HCT116 (cell line): ENCODE measurements at regions not wholly inside any gene's neighbourhood (a gene's known extent, or its start where the extent isn't known, plus 50 kb on each side); places are given as distances from the start of the nearest gene placed in this dataset.

Experiments used
- ATAC-seq: fragments of 200-7000 bp; cut with Tn5 transposase; 2 replicates; pipeline ENCODE4 v1.9.1; 2020; ENCODE audit warnings: mild to moderate bottlenecking, moderate library complexity
- BruUV-seq: library from RNA; stranded (reverse); fragments of 400-500 nt; replicated peaks from 2 replicates; lab custom pipeline; 2021; lab: Mats Ljungman, UMichigan
- CTCF ChIA-PET: fragments of 300-600 bp; sonication (Branson Sonifier 250); formaldehyde crosslinking; loops from one replicate; lab custom pipeline; 2021; ENCODE audit warnings: antibody characterized with exemption; lab: Charles Lee
- POLR2A ChIA-PET: fragments of 300-600, 350-600 bp; sonication (Branson Sonifier 250); formaldehyde crosslinking; loops from one replicate; lab custom pipeline; 2021; ENCODE audit warnings: antibody characterized with exemption; lab: Charles Lee
- RAD21 ChIA-PET, 2 experiments: fragments of 300-600 bp; sonication (Branson Sonifier 250); formaldehyde crosslinking; loops; one replicate each; lab custom pipeline; 2023; ENCODE audit warnings: low total read pairs in 2 of 2; ENCODE audit not compliant: uncharacterized antibody in 2 of 2, unreplicated experiment in 2 of 2, low non-redundant PET in 1 of 2; lab: Charles Lee
- DNase-seq: peaks from one replicate; pipeline ENCODE4 v3.0.0-alpha.2; 2010; ENCODE audit warnings: low read depth, low spot score
- H2AFZ ChIP-seq: fragments of 200-600 bp; shearing (Covaris generic), sonication (generic); 2 replicates; pipeline ENCODE4 v1.6.1; 2017; ENCODE audit warnings: low read depth, mixed run types, mixed read lengths, antibody characterized with exemption, low read length; ENCODE audit not compliant: poor library complexity, severe bottlenecking
- H3K27ac ChIP-seq: 2 replicates; pipeline ENCODE4 v1.5.1; 2012; ENCODE audit warnings: low read depth, low read length
- H3K27me3 ChIP-seq: fragments of 200-600 bp; sonication (generic); 2 replicates; pipeline ENCODE4 v1.6.1; 2016; ENCODE audit warnings: mixed run types, low read length, mixed read lengths; ENCODE audit not compliant: insufficient read depth
- H3K36me3 ChIP-seq, 2 experiments: fragments of 200-500 bp in 1 of 2; fragments of 200-600 bp in 1 of 2; sonication (Bioruptor generic) in 1 of 2; sonication (generic) in 1 of 2; 2 replicates each; pipeline versions ENCODE4 v1.5.1 to v1.6.1; 2014 to 2016; ENCODE audit warnings: low read length in 2 of 2, inconsistent platforms in 1 of 2, mixed read lengths in 1 of 2, mixed run types in 1 of 2; ENCODE audit not compliant: insufficient read depth in 2 of 2, control insufficient read depth in 1 of 2
- H3K4me1 ChIP-seq, 2 experiments: fragments of 200-600 bp in 1 of 2; sonication (generic) in 1 of 2; 2 replicates each; pipeline versions ENCODE4 v1.5.1 to v1.6.1; 2012 to 2017; ENCODE audit warnings: low read length in 2 of 2, inconsistent platforms in 1 of 2, mild to moderate bottlenecking in 1 of 2, mixed read lengths in 1 of 2, mixed run types in 1 of 2, moderate library complexity in 1 of 2; ENCODE audit not compliant: insufficient read depth in 2 of 2, control insufficient read depth in 1 of 2
- H3K4me2 ChIP-seq: fragments of 200-600 bp; sonication (generic); 2 replicates; pipeline ENCODE4 v1.6.1; 2017; ENCODE audit warnings: mixed run types, low read length, mixed read lengths
- H3K4me3 ChIP-seq, 2 experiments: fragments of 200-600 bp in 1 of 2; sonication (generic) in 1 of 2; replicated peaks in 1 of 2; 2 replicates each; pipeline ENCODE4 v1.5.1; 2011 to 2016; ENCODE audit warnings: low read length in 2 of 2, control low read depth in 1 of 2, low read depth in 1 of 2, mild to moderate bottlenecking in 1 of 2, mixed read lengths in 1 of 2, mixed run types in 1 of 2
- H3K79me2 ChIP-seq: fragments of 200-600 bp; sonication (generic); 2 replicates; pipeline ENCODE4 v1.6.1; 2017; ENCODE audit warnings: mild to moderate bottlenecking, mixed run types, low read length, moderate library complexity, mixed read lengths; ENCODE audit not compliant: insufficient read depth
- H3K9ac ChIP-seq: fragments of 200-600 bp; sonication (generic); 2 replicates; pipeline ENCODE4 v1.6.1; 2016; ENCODE audit warnings: low read length, mixed read lengths
- H3K9me2 ChIP-seq: fragments of 200-600 bp; sonication (generic), shearing (Covaris generic); 2 replicates; pipeline ENCODE4 v1.6.1; 2017; ENCODE audit warnings: mixed run types, mild to moderate bottlenecking, moderate library complexity; ENCODE audit not compliant: insufficient read depth
- H3K9me3 ChIP-seq, 2 experiments: fragments of 200-500 bp in 1 of 2; fragments of 200-600 bp in 1 of 2; sonication (Bioruptor generic) in 1 of 2; sonication (generic) in 1 of 2; 2 replicates each; pipeline ENCODE4 v1.6.1; 2014 to 2017; ENCODE audit warnings: low read length in 2 of 2, mixed read lengths in 2 of 2, inconsistent platforms in 1 of 2, low read depth in 1 of 2, mild to moderate bottlenecking in 1 of 2, mixed run types in 1 of 2, moderate library complexity in 1 of 2; ENCODE audit not compliant: control insufficient read depth in 1 of 2, insufficient read depth in 1 of 2
- H4K20me1 ChIP-seq: fragments of 200-600 bp; sonication (generic), shearing (Covaris generic); 2 replicates; pipeline ENCODE4 v1.6.1; 2017; ENCODE audit warnings: mixed run types, mild to moderate bottlenecking, moderate library complexity; ENCODE audit not compliant: insufficient read depth
- CEBPB ChIP-seq: IDR thresholded peaks from 2 replicates; pipeline ENCODE4 v1.6.1; 2012; ENCODE audit warnings: low read depth
- EZH2 ChIP-seq: fragments of 200-600 bp; sonication (generic); IDR thresholded peaks from 2 replicates; pipeline ENCODE4 v1.6.1; 2017; ENCODE audit warnings: antibody characterized with exemption, mixed run types
- EZH2phosphoT487 ChIP-seq: fragments of 200-600 bp; IDR thresholded peaks from 2 replicates; pipeline ENCODE4 v1.6.1; 2018; ENCODE audit warnings: antibody characterized with exemption, borderline replicate concordance
- JUND ChIP-seq: IDR thresholded peaks from 2 replicates; pipeline ENCODE4 v1.6.1; 2012
- POLR2A ChIP-seq: IDR thresholded peaks from 2 replicates; pipeline ENCODE4 v1.7.0; 2011; ENCODE audit warnings: borderline replicate concordance; ENCODE audit not compliant: insufficient read depth, insufficient read length; ENCODE audit errors: extremely low read depth
- RAD21 ChIP-seq: IDR thresholded peaks from 2 replicates; pipeline ENCODE4 v1.6.1; 2012; ENCODE audit warnings: low read depth, mild to moderate bottlenecking
- SIN3A ChIP-seq: IDR thresholded peaks from 2 replicates; pipeline ENCODE4 v1.6.1; 2012; ENCODE audit warnings: low read depth
- TCF7L2 ChIP-seq: IDR thresholded peaks from 2 replicates; pipeline ENCODE4 v1.7.0; 2011; ENCODE audit warnings: borderline replicate concordance, inconsistent platforms; ENCODE audit not compliant: insufficient read depth, insufficient read length; ENCODE audit errors: extremely low read depth
- YY1 ChIP-seq: IDR thresholded peaks from 2 replicates; pipeline ENCODE4 v1.6.1; 2011; ENCODE audit warnings: low read length, low read depth, moderate library complexity, mild to moderate bottlenecking; ENCODE audit not compliant: insufficient replicate concordance; ENCODE audit errors: extremely low read depth
- ZFX ChIP-seq: fragments of 450-650 bp; IDR thresholded peaks from 2 replicates; pipeline ENCODE4 v1.6.1; 2017
- intact Hi-C: fragments of 100-400 bp; cut with micrococcal nuclease; formaldehyde crosslinking; loops from 2 replicates; pipeline ENCODE4 v1.10.0; 2022
- TF ChIP-seq, protein P1 (sequence below): IDR thresholded peaks from 2 replicates; pipeline ENCODE4 v1.6.1; 2012
- TF ChIP-seq, protein P2 (sequence below): IDR thresholded peaks from 2 replicates; pipeline ENCODE4 v1.6.1; 2012
- TF ChIP-seq, protein P3 (sequence below), 3 experiments: fragments of 200-600 bp in 1 of 3; sonication (generic) in 1 of 3; IDR thresholded peaks in 2 of 3; conservative IDR thresholded peaks in 1 of 3; 2 replicates each; pipeline ENCODE4 v1.5.1; 2012 to 2017; ENCODE audit warnings: low read depth in 2 of 3, low read length in 2 of 3, antibody characterized with exemption in 1 of 3, borderline replicate concordance in 1 of 3, control low read depth in 1 of 3, mild to moderate bottlenecking in 1 of 3, mixed read lengths in 1 of 3, mixed run types in 1 of 3, moderate library complexity in 1 of 3; ENCODE audit not compliant: insufficient read depth in 1 of 3
- TF ChIP-seq, protein P4 (sequence below): IDR thresholded peaks from 2 replicates; pipeline ENCODE4 v1.6.1; 2011; ENCODE audit warnings: mild to moderate bottlenecking, low read length, moderate library complexity; ENCODE audit not compliant: insufficient replicate concordance; ENCODE audit errors: extremely low read depth

DNA sequence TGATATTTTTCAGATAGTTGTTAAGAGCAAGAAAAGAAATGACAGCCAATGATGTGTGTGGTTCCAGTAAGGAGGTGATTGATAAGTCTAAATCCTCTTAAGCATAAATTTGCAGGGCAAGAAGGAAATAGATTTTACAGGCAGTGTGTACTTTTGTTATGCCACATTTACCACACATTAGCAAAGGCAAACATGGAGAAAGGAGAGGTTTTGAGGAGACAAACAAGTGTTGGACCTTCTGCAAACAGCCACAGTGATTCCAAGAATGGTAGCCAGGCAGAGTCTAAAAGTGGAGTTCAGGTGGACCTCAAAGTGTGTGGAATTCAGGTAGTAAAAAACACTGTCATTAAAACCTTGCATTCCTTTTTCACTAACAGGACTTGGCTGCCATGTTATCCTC is 295.9 kb upstream of the ITGA1 start (continued):
- TF ChIP-seq, protein P1, sequence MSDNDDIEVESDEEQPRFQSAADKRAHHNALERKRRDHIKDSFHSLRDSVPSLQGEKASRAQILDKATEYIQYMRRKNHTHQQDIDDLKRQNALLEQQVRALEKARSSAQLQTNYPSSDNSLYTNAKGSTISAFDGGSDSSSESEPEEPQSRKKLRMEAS: no peak
- TF ChIP-seq, protein P2, sequence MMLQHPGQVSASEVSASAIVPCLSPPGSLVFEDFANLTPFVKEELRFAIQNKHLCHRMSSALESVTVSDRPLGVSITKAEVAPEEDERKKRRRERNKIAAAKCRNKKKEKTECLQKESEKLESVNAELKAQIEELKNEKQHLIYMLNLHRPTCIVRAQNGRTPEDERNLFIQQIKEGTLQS: no peak
- TF ChIP-seq RAD21 (no peak), SIN3A (no peak), TCF7L2 (no peak)
- TF ChIP-seq, protein P3, sequence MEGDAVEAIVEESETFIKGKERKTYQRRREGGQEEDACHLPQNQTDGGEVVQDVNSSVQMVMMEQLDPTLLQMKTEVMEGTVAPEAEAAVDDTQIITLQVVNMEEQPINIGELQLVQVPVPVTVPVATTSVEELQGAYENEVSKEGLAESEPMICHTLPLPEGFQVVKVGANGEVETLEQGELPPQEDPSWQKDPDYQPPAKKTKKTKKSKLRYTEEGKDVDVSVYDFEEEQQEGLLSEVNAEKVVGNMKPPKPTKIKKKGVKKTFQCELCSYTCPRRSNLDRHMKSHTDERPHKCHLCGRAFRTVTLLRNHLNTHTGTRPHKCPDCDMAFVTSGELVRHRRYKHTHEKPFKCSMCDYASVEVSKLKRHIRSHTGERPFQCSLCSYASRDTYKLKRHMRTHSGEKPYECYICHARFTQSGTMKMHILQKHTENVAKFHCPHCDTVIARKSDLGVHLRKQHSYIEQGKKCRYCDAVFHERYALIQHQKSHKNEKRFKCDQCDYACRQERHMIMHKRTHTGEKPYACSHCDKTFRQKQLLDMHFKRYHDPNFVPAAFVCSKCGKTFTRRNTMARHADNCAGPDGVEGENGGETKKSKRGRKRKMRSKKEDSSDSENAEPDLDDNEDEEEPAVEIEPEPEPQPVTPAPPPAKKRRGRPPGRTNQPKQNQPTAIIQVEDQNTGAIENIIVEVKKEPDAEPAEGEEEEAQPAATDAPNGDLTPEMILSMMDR (IDR thresholded peaks at IDR 0.05 in 2 of 3, conservative IDR thresholded peaks at IDR 0.05 in 1 of 3; ENCODE audit: borderline replicate concordance in 1 of 3, insufficient read depth in 1 of 3, low read depth in 2 of 3, low read length in 2 of 3): no peak

DNA sequence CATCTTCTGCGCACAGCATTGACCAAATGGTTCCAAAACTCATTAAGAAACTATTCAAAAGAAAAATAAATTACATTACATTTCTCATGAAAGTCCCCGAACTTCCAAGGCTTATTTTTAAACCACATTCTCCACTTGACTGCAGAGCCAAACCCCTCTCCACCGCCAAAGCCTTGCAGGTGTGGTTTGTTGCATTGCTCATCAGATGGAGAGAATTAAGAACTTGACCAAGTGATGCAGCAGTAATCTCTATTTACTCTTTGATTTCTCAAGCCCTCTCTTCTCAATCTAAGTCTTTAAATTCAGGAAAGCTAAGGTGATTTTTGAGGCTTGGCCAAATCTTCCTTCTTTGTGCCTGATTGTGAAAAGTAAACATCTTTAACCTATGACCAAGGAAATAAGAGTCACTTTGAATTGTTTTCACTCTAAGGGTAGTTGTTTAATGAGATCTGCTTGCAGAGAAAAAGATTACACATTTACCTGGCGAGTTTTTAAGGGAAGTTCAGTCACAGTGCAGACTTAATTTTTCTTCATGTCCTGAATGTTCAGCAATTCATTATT is 290.5 kb upstream of the ITGA1 start:
- CTCF ChIA-PET: no interaction called here
- TF ChIP-seq CEBPB: no peak
- TF ChIP-seq, protein P2: no peak
- no peak for TF ChIP-seq ZFX
- TF ChIP-seq, protein P3 (IDR thresholded peaks at IDR 0.05 in 2 of 3, conservative IDR thresholded peaks at IDR 0.05 in 1 of 3; ENCODE audit: borderline replicate concordance in 1 of 3, insufficient read depth in 1 of 3, low read depth in 2 of 3, low read length in 2 of 3): no peak
- TF ChIP-seq, protein P4, sequence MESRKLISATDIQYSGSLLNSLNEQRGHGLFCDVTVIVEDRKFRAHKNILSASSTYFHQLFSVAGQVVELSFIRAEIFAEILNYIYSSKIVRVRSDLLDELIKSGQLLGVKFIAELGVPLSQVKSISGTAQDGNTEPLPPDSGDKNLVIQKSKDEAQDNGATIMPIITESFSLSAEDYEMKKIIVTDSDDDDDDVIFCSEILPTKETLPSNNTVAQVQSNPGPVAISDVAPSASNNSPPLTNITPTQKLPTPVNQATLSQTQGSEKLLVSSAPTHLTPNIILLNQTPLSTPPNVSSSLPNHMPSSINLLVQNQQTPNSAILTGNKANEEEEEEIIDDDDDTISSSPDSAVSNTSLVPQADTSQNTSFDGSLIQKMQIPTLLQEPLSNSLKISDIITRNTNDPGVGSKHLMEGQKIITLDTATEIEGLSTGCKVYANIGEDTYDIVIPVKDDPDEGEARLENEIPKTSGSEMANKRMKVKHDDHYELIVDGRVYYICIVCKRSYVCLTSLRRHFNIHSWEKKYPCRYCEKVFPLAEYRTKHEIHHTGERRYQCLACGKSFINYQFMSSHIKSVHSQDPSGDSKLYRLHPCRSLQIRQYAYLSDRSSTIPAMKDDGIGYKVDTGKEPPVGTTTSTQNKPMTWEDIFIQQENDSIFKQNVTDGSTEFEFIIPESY: no peak
- no peak for TF ChIP-seq POLR2A
- TF ChIP-seq YY1: no peak
- TF ChIP-seq JUND: no peak
- TF ChIP-seq EZH2: no peak
- no peak for TF ChIP-seq EZH2phosphoT487

More for the DNA sequence above, 290.5 kb upstream of the ITGA1 start:
- DNase-seq (no peak), ATAC-seq (no peak)
- Histone ChIP-seq H4K20me1 (no peaks in the 10 kb centered on the region), H3K4me1 (no peaks in the 10 kb centered on the region), H3K9me2 (no peaks in the 10 kb centered on the region), H3K36me3 (no peaks in the 10 kb centered on the region), H2AFZ (no peak overlapping the region), H3K79me2 (no peaks in the 10 kb centered on the region), H3K27ac (no peak overlapping the region), H3K27me3 (no peaks in the 10 kb centered on the region), H3K4me2 (no peak overlapping the region), H3K9ac (no peak overlapping the region), H3K9me3 (no peaks in the 10 kb centered on the region), H3K4me3 (no peak overlapping the region)
- no TSS peak for BruUV-seq
- ChIA-PET RAD21 (no interaction called here), POLR2A (no interaction called here)
- intact Hi-C loops: no loop called here
